ENCODE measurements at regions not wholly inside any gene's neighbourhood (a gene's known extent, or its start where the extent isn't known, plus 50 kb on each side); places are given as distances from the start of the nearest gene placed in this dataset.
"Not testable (repeated sequence)": the region's sequence is repeated elsewhere in the genome, so short reads cannot be mapped to it uniquely, and the experiment has no call there.

DNA sequence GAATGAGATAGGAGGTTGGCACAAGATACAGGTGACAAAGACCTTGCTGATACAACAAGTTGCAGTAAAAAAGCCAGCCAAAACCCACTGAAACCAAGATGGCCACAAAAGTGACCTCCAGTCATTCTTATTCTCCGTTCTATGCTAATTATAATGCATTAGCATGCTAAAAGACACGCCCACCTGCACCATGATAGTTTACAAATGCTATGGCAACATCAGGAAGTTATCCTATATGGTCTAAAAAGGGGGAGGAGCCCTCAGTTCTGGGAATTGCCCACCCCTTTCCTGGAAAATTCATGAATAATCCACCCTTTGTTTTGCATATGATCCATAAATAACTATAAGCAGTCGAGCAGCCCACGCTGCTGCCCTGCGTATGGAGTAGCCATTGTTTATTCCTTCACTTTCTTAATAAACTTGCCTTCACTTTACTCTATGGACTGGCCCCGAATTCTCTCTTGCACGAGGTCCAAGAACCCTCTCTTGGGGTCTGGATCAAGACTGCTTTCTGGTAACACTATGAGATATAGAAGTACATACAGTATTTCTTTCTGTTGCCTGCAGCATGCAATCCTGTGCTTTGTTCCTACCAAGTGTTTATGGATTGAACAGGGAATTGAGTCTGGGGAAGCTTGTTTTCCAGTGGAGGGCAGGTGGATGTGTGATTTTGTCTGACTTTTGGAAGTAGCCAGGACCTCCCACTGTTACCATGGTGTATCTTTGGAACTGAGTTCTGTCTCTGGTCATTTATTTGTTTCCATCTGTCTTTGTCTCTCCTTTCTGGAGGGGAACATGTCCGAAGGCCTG is 72.0 kb upstream of the TGM3 start:
- CTCF ChIA-PET, result interaction anchor here (0.7 to 3.2 kb wide), 2 partner anchors 13 to 178 kb away, joined by 3 to 19 read pairs; no protein-coding TSS in a partner anchor
- no peak overlapping the region for H3K27ac Mint-ChIP-seq (ENCODE audit: low read depth, unreplicated experiment)

GRCh38 chr20:2224368-2224639 is 71.5 kb upstream of the TGM3 start:
- Mint-ChIP-seq H3K36me3 (ENCODE audit: insufficient read depth, unreplicated experiment) (no peaks in the 10 kb centered on the region), H3K9me3 (ENCODE audit: unreplicated experiment) (peaks cover 6% of the 10 kb centered on the region), H3K27ac (ENCODE audit: low read depth, unreplicated experiment) (no peak overlapping the region), H3K27me3 (ENCODE audit: insufficient read depth, unreplicated experiment) (peaks cover 2% of the 10 kb centered on the region), H3K4me3 (ENCODE audit: unreplicated experiment) (no peak overlapping the region), H3K4me1 (ENCODE audit: insufficient read depth, unreplicated experiment) (no peaks in the 10 kb centered on the region)
- TF ChIP-seq CTCF (IDR thresholded peaks at IDR 0.05; ENCODE audit: unreplicated experiment), result no peak
- POLR2A ChIA-PET, result interaction anchor here (0.5 kb wide), 1 partner anchor 12 kb away, joined by 3 read pairs; no protein-coding TSS in a partner anchor
- CTCF ChIA-PET, result interaction anchor here (3.2 kb wide), 1 partner anchor 12 kb away, joined by 19 read pairs; no protein-coding TSS in a partner anchor
- no peak for DNase-seq (ENCODE audit: unreplicated experiment)
- intact Hi-C loops (cut with micrococcal nuclease), result no loop called here
- BruUV-seq (replicated peaks), result no TSS peak

More for the DNA sequence above, 72.0 kb upstream of the TGM3 start:
- H3K36me3 Mint-ChIP-seq (ENCODE audit: insufficient read depth, unreplicated experiment), result no peaks in the 10 kb centered on the region
- BruUV-seq (replicated peaks), result no TSS peak
- TF ChIP-seq CTCF (IDR thresholded peaks at IDR 0.05; ENCODE audit: unreplicated experiment), result no peak
- no peaks in the 10 kb centered on the region for H3K4me1 Mint-ChIP-seq (ENCODE audit: insufficient read depth, unreplicated experiment)
- intact Hi-C loops (cut with micrococcal nuclease), result no loop called here
- peaks cover 12% of the 10 kb centered on the region for H3K9me3 Mint-ChIP-seq (ENCODE audit: unreplicated experiment)
- POLR2A ChIA-PET, result interaction anchor here (0.5 kb wide), 1 partner anchor 13 kb away, joined by 3 read pairs; no protein-coding TSS in a partner anchor
- no peak overlapping the region for H3K4me3 Mint-ChIP-seq (ENCODE audit: unreplicated experiment)
- H3K27me3 Mint-ChIP-seq (ENCODE audit: insufficient read depth, unreplicated experiment), result peaks cover 7% of the 10 kb centered on the region
- DNase-seq (ENCODE audit: unreplicated experiment), result no peak

DNA sequence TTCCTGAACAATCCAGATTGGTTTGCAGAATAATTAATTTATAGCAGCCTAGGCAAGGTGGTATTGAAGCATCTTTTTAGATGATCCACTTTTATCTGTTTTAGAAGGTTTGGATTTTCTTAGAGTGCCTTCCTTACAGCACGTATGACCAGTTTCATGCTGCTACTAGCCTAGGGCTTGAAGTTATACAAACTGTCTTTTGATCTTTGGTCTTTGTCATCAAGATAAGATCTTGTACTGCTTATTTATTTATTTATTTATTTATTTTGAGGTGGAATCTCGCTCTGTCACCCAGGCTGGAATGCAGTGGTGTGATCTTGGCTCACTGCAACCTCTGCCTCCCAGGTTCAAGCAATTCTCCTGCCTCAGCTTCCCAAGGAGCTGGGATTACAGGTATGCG is 68.5 kb upstream of the TGM3 start:
- H3K36me3 Mint-ChIP-seq (ENCODE audit: insufficient read depth, unreplicated experiment); intact Hi-C loops (cut with micrococcal nuclease); DNase-seq (ENCODE audit: unreplicated experiment); H3K27me3 Mint-ChIP-seq (ENCODE audit: insufficient read depth, unreplicated experiment); H3K9me3 Mint-ChIP-seq (ENCODE audit: unreplicated experiment); H3K4me1 Mint-ChIP-seq (ENCODE audit: insufficient read depth, unreplicated experiment); H3K4me3 Mint-ChIP-seq (ENCODE audit: unreplicated experiment); BruUV-seq (replicated peaks); H3K27ac Mint-ChIP-seq (ENCODE audit: low read depth, unreplicated experiment): not testable (repeated sequence)
- ChIA-PET POLR2A (interaction anchor here (0.7 to 1.8 kb wide), 3 partner anchors 10 to 71 kb away, joined by 3 to 5 read pairs (median 3); no protein-coding TSS in a partner anchor), CTCF (interaction anchor here (0.8 kb wide), 1 partner anchor 9 kb away, joined by 5 read pairs; no protein-coding TSS in a partner anchor)

- POLR2A ChIA-PET, result interaction anchor here (0.8 to 1.8 kb wide), 2 partner anchors 9 to 70 kb away, joined by 3 to 5 read pairs; no protein-coding TSS in a partner anchor
- Mint-ChIP-seq H3K4me1 (ENCODE audit: insufficient read depth, unreplicated experiment) (no peaks in the 10 kb centered on the region), H3K36me3 (ENCODE audit: insufficient read depth, unreplicated experiment) (no peaks in the 10 kb centered on the region), H3K9me3 (ENCODE audit: unreplicated experiment) (no peaks in the 10 kb centered on the region), H3K27me3 (ENCODE audit: insufficient read depth, unreplicated experiment) (no peaks in the 10 kb centered on the region), H3K27ac (ENCODE audit: low read depth, unreplicated experiment) (no peak overlapping the region), H3K4me3 (ENCODE audit: unreplicated experiment) (no peak overlapping the region)
- no TSS peak for BruUV-seq (replicated peaks)
- CTCF ChIA-PET, result interaction anchor here (0.8 kb wide), 1 partner anchor 8 kb away, joined by 5 read pairs; no protein-coding TSS in a partner anchor
- DNase-seq (ENCODE audit: unreplicated experiment), result no peak
- intact Hi-C loops (cut with micrococcal nuclease), result no loop called here
- TF ChIP-seq CTCF (IDR thresholded peaks at IDR 0.05; ENCODE audit: unreplicated experiment), result no peak
These were observed 67.9 kb upstream of the TGM3 start for GRCh38 chr20:2227861-2228260.

Data from MCF 10A (cell line).